GM06990 (cell line): ENCODE measurements at regions not wholly inside any gene's neighbourhood (a gene's known extent, or its start where the extent isn't known, plus 50 kb on each side); places are given as distances from the start of the nearest gene placed in this dataset.

Experiments used
- DNase-seq: peaks from one replicate; pipeline ENCODE4 v3.0.0-alpha.2; 2011; ENCODE audit not compliant: insufficient read length; ENCODE audit errors: extremely low read depth
- H3K27me3 ChIP-seq: replicated peaks from 2 replicates; pipeline ENCODE4 v1.6.0; 2011; ENCODE audit warnings: low read length; ENCODE audit not compliant: control insufficient read depth, insufficient read depth
- H3K36me3 ChIP-seq: 2 replicates; pipeline ENCODE4 v1.5.1; 2011; ENCODE audit warnings: low read length; ENCODE audit not compliant: control insufficient read depth, insufficient read depth
- H3K4me3 ChIP-seq: replicated peaks from 2 replicates; pipeline ENCODE4 v1.5.1; 2011; ENCODE audit warnings: low read depth, mild to moderate bottlenecking, control low read depth, low read length
- TF ChIP-seq, protein P1 (sequence below): IDR thresholded peaks from 2 replicates; pipeline ENCODE4 v1.5.1; 2011; ENCODE audit warnings: low read length, control low read depth, mild to moderate bottlenecking, inconsistent platforms; ENCODE audit not compliant: insufficient read depth, poor library complexity, severe bottlenecking

DNA sequence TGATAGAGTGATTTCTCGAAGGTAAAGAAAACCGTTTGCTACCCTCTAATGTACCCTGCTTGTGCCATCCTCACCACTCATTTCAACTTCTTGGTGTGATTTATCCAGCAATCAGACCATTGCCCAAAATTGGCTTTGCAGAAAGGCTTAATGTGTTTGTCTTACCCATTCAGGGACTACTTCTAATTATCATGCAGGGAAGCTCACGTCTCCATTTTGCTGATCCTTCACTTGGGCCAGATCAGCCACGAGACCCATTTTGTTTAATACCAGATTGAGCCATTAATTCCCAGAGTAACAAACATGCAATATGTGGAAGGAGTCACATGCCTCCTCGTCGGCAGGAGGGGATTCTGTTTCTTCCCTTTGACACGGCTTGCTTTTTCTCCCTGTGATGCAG, 51.1 kb upstream of the CRY1 start:
- peaks cover 1% of the 10 kb centered on the region; the same call in 1 of the 2 replicates for H3K27me3 ChIP-seq
- H3K4me3 ChIP-seq = no peak overlapping the region
- DNase-seq = no peak
- H3K36me3 ChIP-seq = no peaks in the 10 kb centered on the region
- TF ChIP-seq, protein P1, sequence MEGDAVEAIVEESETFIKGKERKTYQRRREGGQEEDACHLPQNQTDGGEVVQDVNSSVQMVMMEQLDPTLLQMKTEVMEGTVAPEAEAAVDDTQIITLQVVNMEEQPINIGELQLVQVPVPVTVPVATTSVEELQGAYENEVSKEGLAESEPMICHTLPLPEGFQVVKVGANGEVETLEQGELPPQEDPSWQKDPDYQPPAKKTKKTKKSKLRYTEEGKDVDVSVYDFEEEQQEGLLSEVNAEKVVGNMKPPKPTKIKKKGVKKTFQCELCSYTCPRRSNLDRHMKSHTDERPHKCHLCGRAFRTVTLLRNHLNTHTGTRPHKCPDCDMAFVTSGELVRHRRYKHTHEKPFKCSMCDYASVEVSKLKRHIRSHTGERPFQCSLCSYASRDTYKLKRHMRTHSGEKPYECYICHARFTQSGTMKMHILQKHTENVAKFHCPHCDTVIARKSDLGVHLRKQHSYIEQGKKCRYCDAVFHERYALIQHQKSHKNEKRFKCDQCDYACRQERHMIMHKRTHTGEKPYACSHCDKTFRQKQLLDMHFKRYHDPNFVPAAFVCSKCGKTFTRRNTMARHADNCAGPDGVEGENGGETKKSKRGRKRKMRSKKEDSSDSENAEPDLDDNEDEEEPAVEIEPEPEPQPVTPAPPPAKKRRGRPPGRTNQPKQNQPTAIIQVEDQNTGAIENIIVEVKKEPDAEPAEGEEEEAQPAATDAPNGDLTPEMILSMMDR = no peak

DNA sequence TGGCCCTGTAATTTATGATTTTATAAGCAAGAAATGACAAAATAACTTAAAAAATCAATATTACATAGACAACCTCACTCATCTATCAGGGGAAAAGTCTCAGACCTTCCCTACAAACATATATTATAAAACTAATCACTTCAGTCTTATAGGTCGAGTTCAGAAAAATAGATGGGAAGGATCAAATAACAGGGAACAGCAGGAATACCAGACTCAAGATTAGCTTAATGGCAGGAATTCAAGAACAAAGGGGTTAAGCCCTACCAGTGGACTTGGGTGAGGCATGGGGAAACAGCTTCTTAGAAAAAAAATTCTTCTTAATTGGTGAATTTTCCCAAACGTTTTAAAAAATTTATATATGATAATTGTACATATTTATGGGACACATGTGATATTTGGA, 51.6 kb upstream of the CRY1 start:
- Histone ChIP-seq H3K4me3 (no peak overlapping the region), H3K27me3 (peaks cover 1% of the 10 kb centered on the region; the same call in 1 of the 2 replicates), H3K36me3 (no peaks in the 10 kb centered on the region)
- no peak for DNase-seq
- TF ChIP-seq, protein P1 = no peak

DNA sequence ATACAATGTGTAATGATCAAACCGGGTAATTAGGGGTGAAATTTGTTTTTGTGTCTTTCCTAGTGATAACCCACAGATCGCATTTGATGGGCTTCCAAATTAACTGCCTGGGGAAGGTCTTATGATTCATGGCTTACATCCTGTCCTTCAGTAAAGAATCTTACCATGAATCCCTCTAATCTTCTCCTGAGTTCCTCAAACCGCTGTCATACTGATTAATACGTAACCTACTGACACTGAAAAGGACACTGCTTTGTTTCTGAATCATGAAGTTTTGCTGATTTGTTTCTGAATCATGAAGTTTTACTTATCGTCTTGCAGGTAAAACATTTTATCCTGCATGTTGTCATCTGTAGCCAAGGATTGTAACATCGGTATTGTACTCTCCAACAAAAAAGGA, 52.0 kb upstream of the CRY1 start:
- TF ChIP-seq, protein P1 = no peak
- DNase-seq = no peak
- Histone ChIP-seq H3K27me3 (peaks cover 1% of the 10 kb centered on the region; the same call in 1 of the 2 replicates), H3K4me3 (no peak overlapping the region), H3K36me3 (no peaks in the 10 kb centered on the region)

DNA sequence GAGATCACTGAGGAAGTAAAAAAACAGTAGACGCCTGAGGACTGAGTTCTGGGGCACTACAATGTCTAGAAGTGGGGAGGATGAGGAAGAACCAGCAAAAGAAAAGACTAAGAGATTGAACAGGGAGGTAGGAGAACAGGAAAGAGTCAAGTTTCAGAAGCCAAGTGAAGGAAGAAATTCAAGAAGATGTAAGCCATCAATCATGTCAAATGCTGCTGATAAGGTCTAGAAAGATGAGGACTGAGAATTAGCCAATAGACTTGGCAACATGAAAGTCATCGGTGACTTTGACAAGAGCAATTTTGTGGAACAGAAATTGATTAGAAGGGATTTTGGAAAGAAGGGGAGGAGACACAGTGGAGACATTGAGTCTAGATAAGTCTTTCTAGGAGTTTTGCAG, 54.8 kb upstream of the CRY1 start:
- Histone ChIP-seq H3K4me3 (no peak overlapping the region), H3K36me3 (no peaks in the 10 kb centered on the region), H3K27me3 (peaks cover 1% of the 10 kb centered on the region; the same call in 1 of the 2 replicates)
- TF ChIP-seq, protein P1 = no peak
- no peak for DNase-seq

DNA sequence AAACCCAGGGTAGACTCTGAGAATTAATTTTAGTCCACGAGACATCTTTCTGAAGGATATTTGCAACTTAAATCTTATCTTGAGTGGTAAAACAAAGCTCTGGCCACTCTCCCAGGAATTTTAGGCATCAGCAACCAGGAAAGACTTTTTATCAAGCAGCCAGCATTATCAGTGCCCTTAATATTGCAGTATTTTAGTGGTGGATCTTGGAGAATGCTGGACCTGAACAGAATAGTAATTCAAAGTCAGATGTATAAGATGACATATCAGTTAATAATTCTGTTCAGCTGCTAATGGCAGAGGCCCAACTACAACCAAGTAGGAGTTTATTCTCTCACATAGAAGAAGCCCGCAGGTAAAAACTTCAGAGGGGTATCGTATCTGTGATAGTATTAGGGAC, 59.0 kb upstream of the CRY1 start:
- DNase-seq = no peak
- Histone ChIP-seq H3K4me3 (no peak overlapping the region), H3K36me3 (no peaks in the 10 kb centered on the region), H3K27me3 (peaks cover under 1% of the 10 kb centered on the region; the same call in 1 of the 2 replicates)
- TF ChIP-seq, protein P1 = no peak

DNA sequence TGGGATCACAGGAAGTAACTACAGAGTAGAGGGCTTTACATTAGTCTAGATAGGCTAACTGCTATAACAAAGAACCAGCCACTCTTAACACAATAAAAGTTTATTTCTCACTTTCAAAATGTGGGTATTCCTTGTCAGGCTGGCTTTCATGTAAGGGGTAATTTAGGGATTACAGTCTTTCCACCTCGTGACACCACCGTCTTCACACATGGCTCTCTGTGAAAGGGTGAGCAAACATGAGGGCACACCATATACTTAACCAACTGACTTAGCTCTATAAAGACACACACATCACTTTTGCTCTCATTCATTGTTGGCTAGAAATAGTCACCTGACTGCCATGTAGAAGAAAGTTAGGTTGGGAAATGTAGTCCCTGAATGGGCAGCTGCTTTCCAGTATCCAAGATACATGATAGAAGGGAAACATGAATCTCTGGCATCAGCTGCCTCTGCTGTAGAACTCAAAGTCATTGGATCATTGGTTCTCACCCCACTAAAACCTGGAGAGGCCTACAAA, 66.1 kb upstream of the CRY1 start:
- Histone ChIP-seq H3K4me3 (no peak overlapping the region), H3K27me3 (no peaks in the 10 kb centered on the region; the same call in 1 of the 2 replicates), H3K36me3 (no peaks in the 10 kb centered on the region)
- no peak for DNase-seq
- TF ChIP-seq, protein P1 = no peak
